CD4-positive, alpha-beta T cell (primary cell): ENCODE measurements at regions not wholly inside any gene's neighbourhood (a gene's known extent, or its start where the extent isn't known, plus 50 kb on each side); places are given as distances from the start of the nearest gene placed in this dataset.

Experiments
- ATAC-seq: fragments of 200-7000 bp; cut with Tn5 transposase; one replicate; pipeline ENCODE4 v1.10.0; 2022; ENCODE audit warnings: mild to moderate bottlenecking; ENCODE audit not compliant: poor library complexity
- CTCF ChIA-PET: fragments of 350-600 bp; sonication (Branson Sonifier 250); formaldehyde crosslinking; loops from one replicate; lab custom pipeline; 2021; ENCODE audit warnings: antibody characterized with exemption, inconsistent platforms; lab: Charles Lee
- POLR2A ChIA-PET: fragments of 350-600 bp; sonication (Branson Sonifier 250); formaldehyde crosslinking; loops from one replicate; lab custom pipeline; 2021; ENCODE audit warnings: antibody characterized with exemption, inconsistent platforms; lab: Charles Lee
- DNase-seq, 14 experiments: peaks; one replicate each; pipeline ENCODE4 v3.0.0-alpha.2; 2013 to 2020; ENCODE audit warnings: mixed read lengths in 2 of 14
- H3K27ac ChIP-seq, 2 donors: one replicate each; pipeline versions ENCODE4 v1.5.1 to v1.7.0; 2013; ENCODE audit warnings: low read length in 2 of 2, low read depth in 1 of 2, mild to moderate bottlenecking in 1 of 2
- H3K27me3 ChIP-seq, 2 experiments: 1 replicate in 1 of 2; 2 replicates in 1 of 2; pipeline versions ENCODE4 v1.6.1 to v1.7.0; 2013; ENCODE audit warnings: low read length in 2 of 2, control low read depth in 1 of 2, mild to moderate bottlenecking in 1 of 2, moderate library complexity in 1 of 2; ENCODE audit not compliant: insufficient read depth in 2 of 2, control insufficient read depth in 1 of 2
- H3K36me3 ChIP-seq: one replicate; pipeline ENCODE4 v1.6.1; 2013; ENCODE audit warnings: low read length, control low read depth; ENCODE audit not compliant: insufficient read depth
- H3K4me1 ChIP-seq: one replicate; pipeline ENCODE4 v1.6.1; 2013; ENCODE audit warnings: low read length, control low read depth; ENCODE audit not compliant: insufficient read depth
- H3K4me3 ChIP-seq: one replicate; pipeline ENCODE4 v1.5.1; 2013; ENCODE audit warnings: mild to moderate bottlenecking, low read length, moderate library complexity
- H3K9me3 ChIP-seq, 2 experiments: 1 replicate in 1 of 2; 2 replicates in 1 of 2; pipeline versions ENCODE4 v1.6.1 to v1.7.0; 2013; ENCODE audit warnings: low read length in 2 of 2, mild to moderate bottlenecking in 2 of 2, control low read depth in 1 of 2, moderate library complexity in 1 of 2; ENCODE audit not compliant: control insufficient read depth in 1 of 2, insufficient read depth in 1 of 2
- H3K27ac Mint-ChIP-seq: one replicate; pipeline ENCODE4 v1.8.0; 2020; ENCODE audit warnings: mixed read lengths
- H3K27me3 Mint-ChIP-seq: one replicate; pipeline ENCODE4 v1.8.0; 2021; ENCODE audit warnings: mixed read lengths
- H3K36me3 Mint-ChIP-seq: one replicate; pipeline ENCODE4 v1.8.0; 2021; ENCODE audit warnings: low read depth, mixed read lengths
- H3K4me1 Mint-ChIP-seq: one replicate; pipeline ENCODE4 v1.8.0; 2021; ENCODE audit warnings: low read depth, mixed read lengths
- H3K4me3 Mint-ChIP-seq: one replicate; pipeline ENCODE4 v1.8.0; 2020; ENCODE audit warnings: mild to moderate bottlenecking, mixed read lengths
- H3K9me3 Mint-ChIP-seq: one replicate; pipeline ENCODE4 v1.8.0; 2020; ENCODE audit warnings: mixed read lengths
- intact Hi-C, 2 experiments: fragments of 100-400 bp; cut with DNase I in 1 of 2; cut with micrococcal nuclease in 1 of 2; formaldehyde crosslinking; loops; one replicate each; pipeline versions ENCODE4 v1.15.1 to v1.9.0; 2023 to 2025; cut with DNase I, micrococcal nuclease
- TF ChIP-seq, protein P1 (sequence below): fragments of 200-600 bp; IDR thresholded peaks from one replicate; pipeline ENCODE4 v1.8.0; 2022; ENCODE audit warnings: antibody characterized with exemption, mild to moderate bottlenecking

DNA sequence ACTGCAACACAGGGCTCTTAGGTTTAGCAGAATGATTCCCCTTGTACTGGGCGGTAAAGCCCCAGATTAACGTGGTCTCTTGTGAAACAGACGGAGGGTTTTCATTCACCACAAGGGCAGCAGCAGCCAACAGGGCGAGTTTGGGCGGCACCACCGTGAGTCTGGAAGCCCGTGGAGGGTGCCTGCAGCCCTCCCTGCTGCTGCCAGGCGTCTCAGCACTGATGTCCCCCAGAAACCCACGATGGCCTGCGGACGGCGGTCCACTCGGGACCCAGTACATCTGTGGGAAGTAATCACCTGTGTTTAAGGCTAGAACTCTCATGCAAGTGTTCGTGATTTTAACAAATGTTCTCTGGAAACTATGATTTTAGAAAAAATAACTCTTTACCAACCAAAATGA, 67.8 kb downstream of the IRX2 start:
- Histone ChIP-seq H3K4me3 (no peak overlapping the region), H3K27me3 (no peaks in the 10 kb centered on the region), H3K9me3 (peaks cover 0 to 29% of the 10 kb centered on the region in 2 experiments), H3K27ac (no peak overlapping the region), H3K36me3 (no peaks in the 10 kb centered on the region), H3K4me1 (no peaks in the 10 kb centered on the region)
- POLR2A ChIA-PET = no interaction called here
- Mint-ChIP-seq H3K9me3 (no peaks in the 10 kb centered on the region), H3K36me3 (no peaks in the 10 kb centered on the region), H3K4me1 (no peaks in the 10 kb centered on the region), H3K4me3 (no peak overlapping the region), H3K27ac (no peak overlapping the region), H3K27me3 (peaks cover 4% of the 10 kb centered on the region)
- TF ChIP-seq, protein P1, sequence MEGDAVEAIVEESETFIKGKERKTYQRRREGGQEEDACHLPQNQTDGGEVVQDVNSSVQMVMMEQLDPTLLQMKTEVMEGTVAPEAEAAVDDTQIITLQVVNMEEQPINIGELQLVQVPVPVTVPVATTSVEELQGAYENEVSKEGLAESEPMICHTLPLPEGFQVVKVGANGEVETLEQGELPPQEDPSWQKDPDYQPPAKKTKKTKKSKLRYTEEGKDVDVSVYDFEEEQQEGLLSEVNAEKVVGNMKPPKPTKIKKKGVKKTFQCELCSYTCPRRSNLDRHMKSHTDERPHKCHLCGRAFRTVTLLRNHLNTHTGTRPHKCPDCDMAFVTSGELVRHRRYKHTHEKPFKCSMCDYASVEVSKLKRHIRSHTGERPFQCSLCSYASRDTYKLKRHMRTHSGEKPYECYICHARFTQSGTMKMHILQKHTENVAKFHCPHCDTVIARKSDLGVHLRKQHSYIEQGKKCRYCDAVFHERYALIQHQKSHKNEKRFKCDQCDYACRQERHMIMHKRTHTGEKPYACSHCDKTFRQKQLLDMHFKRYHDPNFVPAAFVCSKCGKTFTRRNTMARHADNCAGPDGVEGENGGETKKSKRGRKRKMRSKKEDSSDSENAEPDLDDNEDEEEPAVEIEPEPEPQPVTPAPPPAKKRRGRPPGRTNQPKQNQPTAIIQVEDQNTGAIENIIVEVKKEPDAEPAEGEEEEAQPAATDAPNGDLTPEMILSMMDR = no peak
- intact Hi-C loops = no loop called here
- no peak for DNase-seq
- ATAC-seq = no peak
- CTCF ChIA-PET = no interaction called here

DNA sequence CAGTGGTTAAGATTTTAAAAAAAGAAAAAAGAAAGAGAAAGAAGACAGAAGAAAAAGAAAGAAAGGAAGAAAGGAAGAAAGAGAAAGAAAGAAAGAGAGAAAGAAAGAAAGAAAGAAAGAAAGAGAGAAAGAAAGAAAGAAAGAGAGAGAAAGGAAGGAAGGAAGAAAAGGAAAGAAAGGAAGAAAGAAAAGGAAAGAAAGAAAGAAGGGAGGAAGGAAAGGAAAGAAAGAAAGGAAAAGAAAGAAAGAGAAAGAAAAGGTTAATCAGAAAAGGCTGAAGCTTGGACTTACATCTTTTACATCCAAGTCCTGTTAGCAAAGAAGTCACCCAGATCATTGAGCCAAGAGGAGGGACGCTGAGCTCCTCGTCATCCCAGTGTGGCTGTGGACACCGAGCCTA, 70.0 kb downstream of the IRX2 start:
- H3K9me3 Mint-ChIP-seq = no peaks in the 10 kb centered on the region
- ChIA-PET POLR2A (no interaction called here), CTCF (no interaction called here)
- H3K36me3 ChIP-seq = no peaks in the 10 kb centered on the region
- peaks cover 0 to 9% of the 10 kb centered on the region in 2 experiments for H3K9me3 ChIP-seq
- H3K36me3 Mint-ChIP-seq = no peaks in the 10 kb centered on the region
- no peak for ATAC-seq
- no peaks in the 10 kb centered on the region for H3K4me1 Mint-ChIP-seq
- no peak overlapping the region for H3K4me3 ChIP-seq
- H3K27me3 ChIP-seq = no peaks in the 10 kb centered on the region
- intact Hi-C loops = no loop called here
- no peak for DNase-seq
- no peak overlapping the region for H3K4me3 Mint-ChIP-seq
- H3K27ac ChIP-seq = no peak overlapping the region
- TF ChIP-seq, protein P1 = no peak
- H3K27ac Mint-ChIP-seq = no peak overlapping the region
- no peaks in the 10 kb centered on the region for H3K27me3 Mint-ChIP-seq
- H3K4me1 ChIP-seq = no peaks in the 10 kb centered on the region

DNA sequence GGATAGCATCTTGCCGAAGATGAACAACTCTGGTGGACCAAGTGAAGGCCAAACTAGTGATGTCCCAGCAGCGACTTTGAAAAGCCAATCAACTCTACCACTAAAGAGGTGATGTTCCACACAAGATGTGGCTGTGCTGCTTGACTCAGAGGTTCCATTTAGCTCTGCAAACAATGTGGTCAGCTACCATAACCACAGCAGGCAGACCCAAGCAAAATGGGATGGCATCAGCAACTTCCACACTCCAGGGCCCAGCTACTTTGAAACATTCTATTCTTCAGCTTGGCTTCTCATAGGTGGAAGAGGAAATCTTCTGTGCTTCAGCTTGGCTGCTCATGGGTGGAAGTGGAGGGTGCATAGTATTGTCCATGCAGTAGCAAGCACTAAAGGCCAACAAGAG, 70.5 kb downstream of the IRX2 start:
- no peaks in the 10 kb centered on the region for H3K9me3 Mint-ChIP-seq
- H3K9me3 ChIP-seq = peaks cover 0 to 14% of the 10 kb centered on the region in 2 experiments
- ATAC-seq = no peak
- no peaks in the 10 kb centered on the region for H3K27me3 Mint-ChIP-seq
- DNase-seq = no peak
- H3K36me3 Mint-ChIP-seq = no peaks in the 10 kb centered on the region
- no peaks in the 10 kb centered on the region for H3K36me3 ChIP-seq
- no peak overlapping the region for H3K27ac ChIP-seq
- H3K4me3 Mint-ChIP-seq = no peak overlapping the region
- no peaks in the 10 kb centered on the region for H3K4me1 Mint-ChIP-seq
- intact Hi-C loops = no loop called here
- no peak overlapping the region for H3K27ac Mint-ChIP-seq
- ChIA-PET CTCF (no interaction called here), POLR2A (no interaction called here)
- no peaks in the 10 kb centered on the region for H3K4me1 ChIP-seq
- H3K4me3 ChIP-seq = no peak overlapping the region
- TF ChIP-seq, protein P1 = no peak
- H3K27me3 ChIP-seq = no peaks in the 10 kb centered on the region
